ES-I3 (cell line): ENCODE measurements at regions not wholly inside any gene's neighbourhood (a gene's known extent, or its start where the extent isn't known, plus 50 kb on each side); places are given as distances from the start of the nearest gene placed in this dataset.

Source experiments
- H3K36me3 ChIP-seq: 2 replicates; pipeline ENCODE4 v1.6.1; 2013; ENCODE audit warnings: mild to moderate bottlenecking, low read length, control low read depth, moderate library complexity; ENCODE audit not compliant: insufficient read depth
- H3K4me1 ChIP-seq: 2 replicates; pipeline ENCODE4 v1.6.1; 2013; ENCODE audit warnings: mild to moderate bottlenecking, control low read depth, low read length; ENCODE audit not compliant: insufficient read depth
- H3K9ac ChIP-seq: 2 replicates; pipeline ENCODE4 v1.6.1; 2013; ENCODE audit warnings: low read depth, mild to moderate bottlenecking, low read length, moderate library complexity
- H3K9me3 ChIP-seq: 2 replicates; pipeline ENCODE4 v1.6.1; 2013; ENCODE audit warnings: mild to moderate bottlenecking, low read length, moderate library complexity; ENCODE audit not compliant: control insufficient read depth, insufficient read depth

- no peak overlapping the region for H3K9ac ChIP-seq
- no peaks in the 10 kb centered on the region for H3K36me3 ChIP-seq
- no peaks in the 10 kb centered on the region for H3K4me1 ChIP-seq
- H3K9me3 ChIP-seq: no peaks in the 10 kb centered on the region; the same call in 1 of the 2 replicates
These were observed 244.4 kb downstream of the MATN1 start for GRCh38 chr1:30478799-30479563.

- Histone ChIP-seq H3K9ac (no peak overlapping the region), H3K9me3 (no peaks in the 10 kb centered on the region; the same call in 1 of the 2 replicates), H3K36me3 (no peaks in the 10 kb centered on the region), H3K4me1 (no peaks in the 10 kb centered on the region)
These were observed 245.1 kb downstream of the MATN1 start for GRCh38 chr1:30478283-30478682.

DNA sequence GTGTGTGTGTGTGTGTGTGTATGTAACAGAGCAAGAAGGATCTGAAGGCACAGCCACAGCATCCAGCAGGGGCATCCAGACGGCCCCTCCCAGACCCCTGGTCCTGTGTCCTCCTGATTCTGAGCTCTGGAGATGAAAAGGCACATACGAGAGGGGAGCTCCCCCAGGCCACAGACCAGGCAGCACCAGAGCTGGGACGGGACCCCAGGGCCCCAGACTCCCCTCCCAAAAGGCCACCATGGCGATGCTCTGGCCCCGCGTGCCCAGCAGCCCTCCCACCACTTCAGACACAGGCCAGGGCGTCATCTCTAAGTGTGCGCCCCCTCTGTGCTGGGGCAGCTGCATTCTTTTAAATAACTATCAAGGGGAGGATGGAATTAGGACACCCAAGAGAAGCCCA lies 245.8 kb downstream of the MATN1 start:
- Histone ChIP-seq H3K36me3 (no peaks in the 10 kb centered on the region), H3K9ac (no peak overlapping the region), H3K9me3 (no peaks in the 10 kb centered on the region; the same call in 1 of the 2 replicates), H3K4me1 (no peaks in the 10 kb centered on the region)

GRCh38 chr1:30476911-30477459 lies 246.4 kb downstream of the MATN1 start:
- Histone ChIP-seq H3K36me3 (no peaks in the 10 kb centered on the region), H3K9ac (no peak overlapping the region), H3K9me3 (no peaks in the 10 kb centered on the region; the same call in 1 of the 2 replicates), H3K4me1 (no peaks in the 10 kb centered on the region)

- no peaks in the 10 kb centered on the region for H3K36me3 ChIP-seq
- no peaks in the 10 kb centered on the region; the same call in 1 of the 2 replicates for H3K9me3 ChIP-seq
- no peak overlapping the region for H3K9ac ChIP-seq
- no peaks in the 10 kb centered on the region for H3K4me1 ChIP-seq
These were observed 246.9 kb downstream of the MATN1 start for GRCh38 chr1:30476476-30476875.

- H3K36me3 ChIP-seq: no peaks in the 10 kb centered on the region
- H3K9ac ChIP-seq: no peak overlapping the region
These were observed 247.4 kb downstream of the MATN1 start for GRCh38 chr1:30475966-30476365.

GRCh38 chr1:30475201-30475600 lies 248.2 kb downstream of the MATN1 start:
- Histone ChIP-seq H3K9me3 (no peaks in the 10 kb centered on the region), H3K36me3 (no peaks in the 10 kb centered on the region), H3K9ac (no peak overlapping the region), H3K4me1 (no peaks in the 10 kb centered on the region)

More at GRCh38 chr1:30475966-30476365, 247.4 kb downstream of the MATN1 start:
- H3K4me1 ChIP-seq: no peaks in the 10 kb centered on the region
- H3K9me3 ChIP-seq: no peaks in the 10 kb centered on the region

DNA sequence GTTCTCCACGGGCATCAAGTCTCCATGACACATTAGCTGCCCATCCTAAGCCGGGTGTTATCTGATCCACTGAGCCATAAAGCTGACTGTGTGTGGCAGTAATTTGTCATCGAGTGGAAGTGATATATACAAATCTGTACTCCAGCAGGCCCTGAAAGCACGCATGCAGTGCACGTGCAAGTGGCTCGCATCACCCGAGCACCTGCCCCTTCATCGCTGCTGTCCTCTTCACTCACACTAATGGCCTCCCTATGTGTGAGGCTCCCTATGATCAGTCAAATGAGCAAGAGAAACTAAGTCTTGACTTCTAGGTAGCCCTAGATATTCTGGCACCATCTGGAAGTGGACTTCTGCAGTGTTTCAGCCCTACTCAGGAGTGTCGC lies 248.6 kb downstream of the MATN1 start:
- Histone ChIP-seq H3K9me3 (no peaks in the 10 kb centered on the region), H3K4me1 (no peaks in the 10 kb centered on the region), H3K9ac (no peak overlapping the region), H3K36me3 (no peaks in the 10 kb centered on the region)

DNA sequence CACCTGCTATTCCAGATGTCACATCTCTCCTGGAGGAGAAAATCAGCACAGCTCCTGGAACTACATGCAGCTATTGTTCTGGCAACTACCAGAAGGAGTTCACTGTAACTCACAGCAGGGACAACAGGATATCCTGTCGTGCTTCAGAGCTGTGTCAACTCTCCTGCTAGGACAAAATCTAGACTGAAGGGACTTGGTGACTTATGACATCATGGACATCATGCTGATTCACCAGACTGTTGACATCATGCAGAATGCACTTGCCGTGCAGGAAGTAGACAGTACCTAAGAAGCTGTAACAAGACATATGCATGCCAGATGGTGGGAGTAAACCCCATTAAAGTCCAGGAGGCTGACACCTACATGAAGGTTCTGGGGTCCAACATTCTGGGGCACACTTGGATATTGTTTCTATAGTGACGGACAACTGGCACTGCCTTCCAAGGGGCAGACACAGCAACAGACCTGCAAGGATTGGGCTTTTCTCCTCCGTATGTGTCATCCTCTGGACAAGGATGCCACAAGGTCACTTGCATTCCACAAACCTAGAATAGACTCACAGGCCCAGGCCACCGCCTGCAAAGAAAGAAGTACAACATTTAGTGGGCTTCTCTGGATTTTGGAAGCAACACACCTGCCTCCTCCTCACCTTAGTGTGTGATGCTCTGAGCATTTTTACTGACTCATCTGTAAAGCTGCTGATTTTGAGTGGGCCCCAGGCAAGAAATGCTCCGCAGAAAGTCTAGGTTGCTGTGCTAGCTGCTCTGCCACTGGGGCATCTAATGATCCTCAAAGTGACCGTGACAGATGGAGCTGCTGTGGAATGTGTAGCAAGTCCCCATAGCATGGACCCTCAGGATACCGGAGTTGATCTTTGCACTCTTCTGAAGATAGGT lies 249.2 kb downstream of the MATN1 start:
- Histone ChIP-seq H3K9me3 (no peaks in the 10 kb centered on the region), H3K36me3 (no peaks in the 10 kb centered on the region), H3K4me1 (no peaks in the 10 kb centered on the region), H3K9ac (no peak overlapping the region)

GRCh38 chr1:30472526-30472925 lies 250.9 kb downstream of the MATN1 start:
- Histone ChIP-seq H3K9me3 (no peaks in the 10 kb centered on the region), H3K9ac (no peak overlapping the region), H3K4me1 (no peaks in the 10 kb centered on the region), H3K36me3 (no peaks in the 10 kb centered on the region)

DNA sequence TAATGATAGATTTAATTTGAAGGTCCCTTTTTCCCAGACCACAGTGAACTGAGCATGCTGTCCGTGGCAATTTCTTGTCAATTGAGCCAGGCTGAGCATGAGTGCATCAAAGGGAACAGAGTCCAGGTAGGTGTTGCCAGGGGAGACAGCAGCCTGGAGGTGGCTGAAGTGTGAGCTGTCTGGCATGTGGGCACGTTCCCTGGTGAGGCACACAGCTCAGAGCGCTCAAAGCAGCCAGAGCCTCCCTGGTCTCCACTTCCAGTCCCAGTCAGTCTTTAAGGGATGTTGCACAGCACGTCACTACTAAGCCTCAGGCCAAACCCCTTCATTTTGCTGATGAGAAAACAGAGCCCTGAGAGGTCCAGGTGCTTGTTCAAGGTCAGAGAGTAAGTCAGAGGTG lies 251.4 kb downstream of the MATN1 start:
- no peaks in the 10 kb centered on the region for H3K36me3 ChIP-seq
- no peaks in the 10 kb centered on the region for H3K4me1 ChIP-seq
- no peaks in the 10 kb centered on the region for H3K9me3 ChIP-seq
- no peak overlapping the region for H3K9ac ChIP-seq

GRCh38 chr1:30471307-30471706 lies 252.1 kb downstream of the MATN1 start:
- H3K36me3 ChIP-seq: no peaks in the 10 kb centered on the region
- no peaks in the 10 kb centered on the region for H3K9me3 ChIP-seq
- H3K9ac ChIP-seq: no peak overlapping the region
- no peaks in the 10 kb centered on the region for H3K4me1 ChIP-seq

DNA sequence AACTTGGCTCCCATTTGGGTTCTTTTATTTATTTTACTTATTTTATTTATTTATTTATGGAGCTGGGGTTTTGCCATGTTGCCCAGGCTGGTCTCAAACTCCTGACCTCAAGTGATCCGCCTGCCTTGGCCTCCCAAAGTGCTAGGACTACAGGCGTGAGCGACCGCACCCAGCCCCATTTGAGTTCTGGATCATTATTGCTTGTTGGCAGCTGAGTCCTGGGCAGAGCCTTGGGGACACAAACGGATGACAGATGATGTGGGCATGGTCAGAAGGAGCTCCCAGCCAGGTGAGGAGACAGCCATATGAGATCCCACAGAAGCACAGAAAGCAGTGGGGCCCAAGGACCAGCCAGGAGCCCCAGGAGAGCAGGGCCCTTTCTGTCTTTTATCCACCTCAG lies 254.0 kb downstream of the MATN1 start:
- Histone ChIP-seq H3K9ac (no peak overlapping the region), H3K9me3 (no peaks in the 10 kb centered on the region), H3K36me3 (no peaks in the 10 kb centered on the region), H3K4me1 (no peaks in the 10 kb centered on the region)

DNA sequence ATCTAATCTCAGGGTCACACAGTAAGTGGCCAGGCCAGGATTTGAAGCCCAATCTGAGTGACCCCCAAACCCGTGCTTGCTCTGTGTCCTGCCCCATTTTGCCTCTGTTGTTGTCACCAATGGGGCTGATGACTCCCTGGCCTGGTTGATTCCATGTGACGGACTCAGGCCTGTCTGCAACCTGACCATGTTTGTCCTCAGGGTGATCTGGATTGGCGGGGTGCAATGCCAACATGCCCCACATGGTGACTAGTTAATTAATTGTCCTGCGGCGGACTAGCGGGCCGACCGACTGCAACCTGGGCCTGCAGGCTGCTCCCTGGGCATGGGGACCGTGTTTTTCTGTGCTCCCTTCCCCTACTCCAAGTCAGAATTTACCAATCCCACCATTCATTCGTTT lies 256.3 kb downstream of the MATN1 start:
- H3K36me3 ChIP-seq: no peaks in the 10 kb centered on the region
- H3K9ac ChIP-seq: no peak overlapping the region
- no peaks in the 10 kb centered on the region for H3K9me3 ChIP-seq
- no peaks in the 10 kb centered on the region for H3K4me1 ChIP-seq
